Umbilical cord (tissue), 1 donor: ENCODE measurements at regions not wholly inside any gene's neighbourhood (a gene's known extent, or its start where the extent isn't known, plus 50 kb on each side); places are given as distances from the start of the nearest gene placed in this dataset.

ENCODE experiments used
- DNase-seq: peaks from one replicate; pipeline ENCODE4 v3.0.0-alpha.2; 2015; ENCODE audit warnings: low spot score

GRCh38 chr10:113362645-113363091 is 190.2 kb upstream of the HABP2 start:
- DNase-seq: peak; percentile 86

- no peak for DNase-seq
These were observed 188.6 kb upstream of the HABP2 start for GRCh38 chr10:113364227-113364626.

GRCh38 chr10:113368666-113369364 is 184.0 kb upstream of the HABP2 start:
- no peak for DNase-seq

GRCh38 chr10:113369365-113369694 is 183.5 kb upstream of the HABP2 start:
- DNase-seq: peak; percentile 71

GRCh38 chr10:113376428-113376827 is 176.4 kb upstream of the HABP2 start:
- no peak for DNase-seq

- no peak for DNase-seq
These were observed 173.8 kb upstream of the HABP2 start for GRCh38 chr10:113379091-113379490.

- no peak for DNase-seq
These were observed 171.4 kb upstream of the HABP2 start for GRCh38 chr10:113381416-113381815.

GRCh38 chr10:113381981-113382509 is 170.8 kb upstream of the HABP2 start:
- DNase-seq: peak; percentile 89

GRCh38 chr10:113382691-113383090 is 170.2 kb upstream of the HABP2 start:
- DNase-seq: no peak

GRCh38 chr10:113384181-113384580 is 168.7 kb upstream of the HABP2 start:
- DNase-seq: no peak

- DNase-seq: peak; percentile 96
These were observed 167.5 kb upstream of the HABP2 start for GRCh38 chr10:113385021-113385999.

- no peak for DNase-seq
These were observed 166.8 kb upstream of the HABP2 start for GRCh38 chr10:113386005-113386404.

- DNase-seq: peak; percentile 18
These were observed 162.9 kb upstream of the HABP2 start for GRCh38 chr10:113389969-113390368.

GRCh38 chr10:113390896-113391295 is 162.0 kb upstream of the HABP2 start:
- no peak for DNase-seq

GRCh38 chr10:113397047-113397446 is 155.8 kb upstream of the HABP2 start:
- DNase-seq: no peak

GRCh38 chr10:113399065-113399464 is 153.8 kb upstream of the HABP2 start:
- DNase-seq: no peak

GRCh38 chr10:113402602-113403001 is 150.3 kb upstream of the HABP2 start:
- no peak for DNase-seq

GRCh38 chr10:113407218-113407617 is 145.6 kb upstream of the HABP2 start:
- no peak for DNase-seq

GRCh38 chr10:113409175-113409574 is 143.7 kb upstream of the HABP2 start:
- DNase-seq: no peak

- DNase-seq: no peak
These were observed 142.2 kb upstream of the HABP2 start for GRCh38 chr10:113410618-113411017.

- no peak for DNase-seq
These were observed 141.4 kb upstream of the HABP2 start for GRCh38 chr10:113411456-113411855.

GRCh38 chr10:113412161-113412560 is 140.7 kb upstream of the HABP2 start:
- DNase-seq: no peak

GRCh38 chr10:113414543-113414942 is 138.3 kb upstream of the HABP2 start:
- no peak for DNase-seq
